GM23248 (cell line): ENCODE measurements at regions not wholly inside any gene's neighbourhood (a gene's known extent, or its start where the extent isn't known, plus 50 kb on each side); places are given as distances from the start of the nearest gene placed in this dataset.

Experiments
- EZH2 ChIP-seq: fragments of 200-600 bp; sonication (generic); IDR thresholded peaks from 2 replicates; pipeline ENCODE4 v1.6.1; 2018; ENCODE audit warnings: antibody characterized with exemption, mild to moderate bottlenecking; ENCODE audit not compliant: insufficient read depth, poor library complexity, severe bottlenecking
- EZH2phosphoT487 ChIP-seq: fragments of 200-600 bp; sonication (generic); IDR thresholded peaks from 2 replicates; pipeline ENCODE4 v1.6.1; 2018; ENCODE audit warnings: antibody characterized with exemption, moderate library complexity, mild to moderate bottlenecking, low read depth; ENCODE audit not compliant: insufficient read depth

- TF ChIP-seq EZH2 (no peak), EZH2phosphoT487 (no peak)
Observed at GRCh38 chr6:71033890-71034289, 77.0 kb upstream of the B3GAT2 start.
